NCI-H510A (cell line): ENCODE measurements at regions not wholly inside any gene's neighbourhood (a gene's known extent, or its start where the extent isn't known, plus 50 kb on each side); places are given as distances from the start of the nearest gene placed in this dataset.
"Not testable (repeated sequence)": the region's sequence is repeated elsewhere in the genome, so short reads cannot be mapped to it uniquely, and the experiment has no call there.

ENCODE experiments used
- DNase-seq: peaks from one replicate; lab custom pipeline; 2025; lab: John Stamatoyannopoulos, UW

- no peak for DNase-seq
Observed at GRCh38 chr9:31471010-31471409, 913.4 kb upstream of the ACO1 start.

GRCh38 chr9:31486630-31487029 is 897.8 kb upstream of the ACO1 start:
- DNase-seq: no peak

GRCh38 chr9:31490551-31491106 is 893.8 kb upstream of the ACO1 start:
- no peak for DNase-seq

GRCh38 chr9:31492229-31492628 is 892.2 kb upstream of the ACO1 start:
- DNase-seq: no peak

GRCh38 chr9:31500422-31500821 is 884.0 kb upstream of the ACO1 start:
- DNase-seq: no peak

GRCh38 chr9:31519011-31519410 is 865.4 kb upstream of the ACO1 start:
- DNase-seq: no peak

- DNase-seq: no peak
Observed at GRCh38 chr9:31519424-31519823, 865.0 kb upstream of the ACO1 start.

GRCh38 chr9:31519826-31520225 is 864.6 kb upstream of the ACO1 start:
- no peak for DNase-seq

- no peak for DNase-seq
Observed at GRCh38 chr9:31520301-31521085, 864.0 kb upstream of the ACO1 start.

GRCh38 chr9:31535651-31536050 is 848.8 kb upstream of the ACO1 start:
- DNase-seq: no peak

GRCh38 chr9:31536471-31536870 is 848.0 kb upstream of the ACO1 start:
- no peak for DNase-seq

- DNase-seq: no peak
Observed at GRCh38 chr9:31541721-31542281, 842.6 kb upstream of the ACO1 start.

GRCh38 chr9:31542384-31543055 is 841.9 kb upstream of the ACO1 start:
- DNase-seq: no peak

GRCh38 chr9:31554941-31555340 is 829.5 kb upstream of the ACO1 start:
- DNase-seq: no peak

- no peak for DNase-seq
Observed at GRCh38 chr9:31556667-31557463, 827.6 kb upstream of the ACO1 start.

GRCh38 chr9:31572190-31572589 is 812.3 kb upstream of the ACO1 start:
- not testable (repeated sequence) for DNase-seq

GRCh38 chr9:31573561-31573960 is 810.9 kb upstream of the ACO1 start:
- no peak for DNase-seq

- no peak for DNase-seq
Observed at GRCh38 chr9:31574006-31574765, 810.3 kb upstream of the ACO1 start.

- DNase-seq: no peak
Observed at GRCh38 chr9:31582071-31582470, 802.4 kb upstream of the ACO1 start.

- DNase-seq: no peak
Observed at GRCh38 chr9:31582561-31582960, 801.9 kb upstream of the ACO1 start.

- DNase-seq: no peak
Observed at GRCh38 chr9:31585158-31585557, 799.3 kb upstream of the ACO1 start.
